Pancreas (tissue), 10 donors: ENCODE measurements at regions not wholly inside any gene's neighbourhood (a gene's known extent, or its start where the extent isn't known, plus 50 kb on each side); places are given as distances from the start of the nearest gene placed in this dataset.

Source experiments
- ATAC-seq, 4 donors: fragments of 200-7000 bp; cut with Tn5 transposase; one replicate each; pipeline versions ENCODE4 v1.8.0 to v1.9.1; 2020; ENCODE audit warnings: mild to moderate bottlenecking in 4 of 4, moderate library complexity in 4 of 4
- DNase-seq, 6 donors: peaks; one replicate each; pipeline ENCODE4 v3.0.0-alpha.2; 2020
- FAIRE-seq: peaks from 2 replicates; lab custom pipeline; 2012; peaks lifted over from hg19 to GRCh38; lab: Jason Lieb, UNC
- H3K27ac ChIP-seq, 4 donors: fragments of 200-600 bp; sonication (generic); 1 replicate in 3 of 4; 2 replicates in 1 of 4; pipeline versions ENCODE4 v1.5.0 to v1.8.0; 2020
- H3K27me3 ChIP-seq, 4 donors: fragments of 200-600 bp; one replicate each; pipeline ENCODE4 v1.8.0; 2021
- H3K36me3 ChIP-seq, 3 donors: fragments of 200-600 bp; sonication (generic) in 1 of 3; one replicate each; pipeline versions ENCODE4 v1.5.0 to v1.8.0; 2020 to 2021
- H3K4me1 ChIP-seq, 3 donors: fragments of 200-600 bp; one replicate each; pipeline ENCODE4 v1.8.0; 2021
- H3K4me3 ChIP-seq, 4 donors: fragments of 200-600 bp; sonication (generic) in 2 of 4; one replicate each; pipeline versions ENCODE4 v1.5.0 to v1.8.0; 2020 to 2021
- H3K9me3 ChIP-seq, 4 donors: fragments of 200-600 bp; one replicate each; pipeline ENCODE4 v1.8.0; 2021
- CTCF ChIP-seq, 4 donors: fragments of 200-600 bp; sonication (generic) in 3 of 4; IDR thresholded peaks; one replicate each; pipeline versions ENCODE4 v1.5.0 to v1.8.0; 2021; ENCODE audit warnings: antibody characterized with exemption in 4 of 4
- WGBS, 2 donors: extraction: QIAGEN DNeasy Blood & Tissue Kit; methylation state at CpG; one replicate each; pipeline ENCODE4 v1.1.7; 2013; 5-methylcytosine and 5-hydroxymethylcytosine counted together
- intact Hi-C, 3 donors: fragments of 100-400 bp; cut with DNase I; formaldehyde crosslinking; loops; one replicate each; pipeline versions ENCODE4 v1.11.1 to v1.14.2; 2022
- donor health status: healthy with polysubstance abuse.
- donor health status: DM: no; HTN: no; CAD: no; lungs with moderate emphysema.
- donor health status: DM: no; HTN: no; CAD: no.
- donor health status: control.
- donor health status: control.
- donor health status: Bipolar disorder and iron deficiency.
- donor health status: DM: yes; HTN: yes; CAD: no.
- donor health status: DM: no; HTN: no; CAD: no.
- donor health status: DM: no; HTN: no; CAD: no.
- donor health status: DM: yes; HTN: yes; CAD: no.

GRCh38 chr15:92809880-92810361, 90.2 kb upstream of the CHD2 start:
- FAIRE-seq = no peak

GRCh38 chr15:92810418-92811138, 89.5 kb upstream of the CHD2 start:
- FAIRE-seq = no peak
- no peak for TF ChIP-seq CTCF (IDR thresholded peaks at IDR 0.05)
- H3K27ac ChIP-seq = peak overlapping the region; percentile 97 to 99 (median 98)

More at GRCh38 chr15:92809880-92810361, 90.2 kb upstream of the CHD2 start:
- intact Hi-C loops = loop anchor here in 2 of 3 donors (5.0 to 10.0 kb wide), 3 partner anchors 65 to 105 kb away; partner anchors contain the start of gene CHD2 (in 1 of the 2)
- DNase-seq (peak in 2 of 6 donors; percentile 41 to 58), ATAC-seq (peak; percentile 1 to 34 (median 20))
- Histone ChIP-seq H3K4me1 (peaks cover 0 to 21% (median 13%) of the 10 kb centered on the region in 3 donors), H3K9me3 (no peaks in the 10 kb centered on the region), H3K27me3 (no peaks in the 10 kb centered on the region), H3K36me3 (no peaks in the 10 kb centered on the region), H3K4me3 (peak overlapping the region in 3 of 4 donors; percentile 46 to 57 (median 47)), H3K27ac (peak overlapping the region; percentile 97 to 99 (median 98))
- 3 to 4% methylated on average over 12 of the region's 12 CpGs for WGBS, 2 donors
- TF ChIP-seq CTCF (IDR thresholded peaks at IDR 0.05) = no peak

GRCh38 chr15:92811148-92811913, 88.8 kb upstream of the CHD2 start:
- no peaks in the 10 kb centered on the region for H3K36me3 ChIP-seq
- peaks cover 0 to 21% (median 13%) of the 10 kb centered on the region in 3 donors for H3K4me1 ChIP-seq
- H3K27ac ChIP-seq = peak overlapping the region; percentile 97 to 99 (median 98)
- intact Hi-C loops = loop anchor here in 1 of 3 donors (10.0 kb wide), 1 partner anchor 63 kb away; no protein-coding TSS in a partner anchor
- H3K9me3 ChIP-seq = no peaks in the 10 kb centered on the region
- peak in 4 of 6 donors; percentile 55 to 78 (median 68) for DNase-seq
- no peak for TF ChIP-seq CTCF (IDR thresholded peaks at IDR 0.05)
- FAIRE-seq = peak; percentile 39
- ATAC-seq = peak; percentile 29 to 55 (median 46)
- peak overlapping the region in 3 of 4 donors; percentile 16 to 57 (median 46) for H3K4me3 ChIP-seq
- H3K27me3 ChIP-seq = no peaks in the 10 kb centered on the region
- 7 to 8% methylated on average over 6 of the region's 6 CpGs for WGBS, 2 donors

More at GRCh38 chr15:92810418-92811138, 89.5 kb upstream of the CHD2 start:
- no peaks in the 10 kb centered on the region for H3K27me3 ChIP-seq
- peak in 5 of 6 donors; percentile 74 to 83 (median 77) for DNase-seq
- intact Hi-C loops = loop anchor here in 1 of 3 donors (10.0 kb wide), 1 partner anchor 64 kb away; no protein-coding TSS in a partner anchor
- peaks cover 0 to 21% (median 13%) of the 10 kb centered on the region in 3 donors for H3K4me1 ChIP-seq
- peak overlapping the region in 3 of 4 donors; percentile 46 to 57 (median 47) for H3K4me3 ChIP-seq
- ATAC-seq = peak; percentile 32 to 62 (median 50)
- no peaks in the 10 kb centered on the region for H3K9me3 ChIP-seq
- WGBS, 2 donors = 5 to 6% methylated on average over 10 of the region's 10 CpGs
- H3K36me3 ChIP-seq = no peaks in the 10 kb centered on the region

GRCh38 chr15:92812271-92812670, 87.9 kb upstream of the CHD2 start:
- no peak for DNase-seq
- Histone ChIP-seq H3K4me3 (peak overlapping the region in 2 of 4 donors; percentile 46 to 57), H3K4me1 (peaks cover 0 to 21% (median 13%) of the 10 kb centered on the region in 3 donors), H3K27me3 (no peaks in the 10 kb centered on the region), H3K27ac (peak overlapping the region; percentile 97 to 99 (median 98)), H3K9me3 (no peaks in the 10 kb centered on the region), H3K36me3 (no peaks in the 10 kb centered on the region)
- intact Hi-C loops = loop anchor here in 1 of 3 donors (10.0 kb wide), 1 partner anchor 63 kb away; no protein-coding TSS in a partner anchor
- no peak for FAIRE-seq
- TF ChIP-seq CTCF (IDR thresholded peaks at IDR 0.05) = no peak
- ATAC-seq = no peak
- WGBS, 2 donors = 38 to 43% methylated on average over 12 of the region's 12 CpGs
